ENCODE measurements at regions not wholly inside any gene's neighbourhood (a gene's known extent, or its start where the extent isn't known, plus 50 kb on each side); places are given as distances from the start of the nearest gene placed in this dataset.

DNA sequence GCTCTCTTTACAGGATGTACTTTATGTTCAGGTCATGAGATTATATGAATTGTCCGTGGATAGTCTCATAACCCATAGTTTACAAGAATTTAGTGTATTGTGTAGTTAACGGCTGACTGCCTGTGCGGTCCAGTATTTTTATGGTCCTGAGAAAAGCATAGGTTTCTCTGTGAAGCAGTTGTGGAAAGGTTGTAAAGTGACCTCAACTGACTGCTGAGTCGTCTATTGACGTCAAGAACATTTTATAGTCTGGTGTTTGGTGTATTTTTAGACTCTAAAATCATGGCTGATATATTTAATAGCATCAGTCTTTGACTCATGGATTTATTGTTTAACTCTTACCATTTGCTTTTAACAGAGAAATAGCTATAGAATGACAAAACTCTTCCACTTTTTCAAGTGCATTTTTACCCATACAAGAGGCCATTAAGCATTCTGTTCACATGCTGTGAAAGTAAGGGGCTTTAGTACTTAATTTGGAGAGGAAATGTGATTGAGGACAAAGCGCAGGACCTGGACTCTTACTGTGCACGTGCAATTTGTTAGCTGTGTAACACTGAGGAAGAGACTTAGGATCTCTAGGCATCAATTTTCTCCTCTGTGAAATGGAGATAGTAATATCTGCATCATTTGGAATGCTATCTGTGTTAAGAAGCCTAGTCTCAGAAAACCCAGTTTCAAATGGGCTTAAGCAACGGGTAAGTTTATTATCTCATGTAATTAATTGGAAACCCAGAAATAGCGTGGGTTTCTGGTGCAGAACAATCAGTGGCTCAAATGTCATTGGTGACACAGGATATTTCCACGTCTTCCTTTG is 240.8 kb downstream of the NFKBIZ start (continued):
- TF ChIP-seq, protein P1, sequence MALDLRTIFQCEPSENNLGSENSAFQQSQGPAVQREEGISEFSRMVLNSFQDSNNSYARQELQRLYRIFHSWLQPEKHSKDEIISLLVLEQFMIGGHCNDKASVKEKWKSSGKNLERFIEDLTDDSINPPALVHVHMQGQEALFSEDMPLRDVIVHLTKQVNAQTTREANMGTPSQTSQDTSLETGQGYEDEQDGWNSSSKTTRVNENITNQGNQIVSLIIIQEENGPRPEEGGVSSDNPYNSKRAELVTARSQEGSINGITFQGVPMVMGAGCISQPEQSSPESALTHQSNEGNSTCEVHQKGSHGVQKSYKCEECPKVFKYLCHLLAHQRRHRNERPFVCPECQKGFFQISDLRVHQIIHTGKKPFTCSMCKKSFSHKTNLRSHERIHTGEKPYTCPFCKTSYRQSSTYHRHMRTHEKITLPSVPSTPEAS (tag by site-specific recombination; IDR thresholded peaks at IDR 0.05) = peak; percentile 11; the same call in 1 of the 2 replicates
- TF ChIP-seq ZFP37 (tag by site-specific recombination; IDR thresholded peaks at IDR 0.05) (no peak), ZNF112 (tag by site-specific recombination; IDR thresholded peaks at IDR 0.05) (no peak), ZIC2 (tag by site-specific recombination; IDR thresholded peaks at IDR 0.05) (no peak), ZNF24 (tag by site-specific recombination; IDR thresholded peaks at IDR 0.05) (peak; percentile 72; the same call in 1 of the 2 replicates), ZNF621 (tag by site-specific recombination; IDR thresholded peaks at IDR 0.05) (no peak), ZBTB8A (tag by site-specific recombination; IDR thresholded peaks at IDR 0.05) (no peak; the same call in 1 of the 2 replicates), ZXDB (tag by site-specific recombination; IDR thresholded peaks at IDR 0.05) (peak; percentile 73), ZBTB1 (tag by site-specific recombination; IDR thresholded peaks at IDR 0.05) (no peak), ZBTB48 (tag by site-specific recombination; IDR thresholded peaks at IDR 0.05) (no peak), ZNF677 (tag by site-specific recombination; IDR thresholded peaks at IDR 0.05) (no peak), ZNF175 (tag by site-specific recombination; IDR thresholded peaks at IDR 0.05) (no peak), ZNF416 (tag by site-specific recombination; IDR thresholded peaks at IDR 0.05) (no peak), KLF7 (tag by site-specific recombination; IDR thresholded peaks at IDR 0.05; ENCODE audit: borderline replicate concordance) (no peak), ZNF792 (tag by site-specific recombination; IDR thresholded peaks at IDR 0.05) (no peak), SP3 (tag by site-specific recombination; IDR thresholded peaks at IDR 0.05) (0 out of 2 replicates have a peak, but pooled peaks have one; percentile 28), ZNF138 (tag by site-specific recombination; IDR thresholded peaks at IDR 0.05; ENCODE audit: borderline replicate concordance) (no peak), MYNN (tag by site-specific recombination; IDR thresholded peaks at IDR 0.05; ENCODE audit: borderline replicate concordance) (0 out of 2 replicates have a peak, but pooled peaks have one; percentile 38), ZNF701 (tag by site-specific recombination; IDR thresholded peaks at IDR 0.05) (no peak), GFI1B (tag by site-specific recombination; IDR thresholded peaks at IDR 0.05) (peak; percentile 81), ZNF239 (tag by site-specific recombination; IDR thresholded peaks at IDR 0.05) (no peak), ZNF350 (tag by site-specific recombination; IDR thresholded peaks at IDR 0.05) (no peak), ZNF221 (tag by site-specific recombination; IDR thresholded peaks at IDR 0.05; ENCODE audit: borderline replicate concordance) (no peak), ZNF623 (tag by site-specific recombination; IDR thresholded peaks at IDR 0.05) (no peak), ZNF670 (tag by site-specific recombination; IDR thresholded peaks at IDR 0.05; ENCODE audit: low read depth) (no peak), ZNF248 (tag by site-specific recombination; IDR thresholded peaks at IDR 0.05) (no peak), ZNF624 (tag by site-specific recombination; IDR thresholded peaks at IDR 0.05) (no peak), ZNF514 (tag by site-specific recombination; IDR thresholded peaks at IDR 0.05) (no peak), HOXD13 (CRISPR knock-in tag; IDR thresholded peaks at IDR 0.05; ENCODE audit: borderline replicate concordance) (peak; percentile 55; the same call in 1 of the 2 replicates), ZBTB20 (tag by site-specific recombination; IDR thresholded peaks at IDR 0.05) (no peak)
- TF ChIP-seq, protein P2, sequence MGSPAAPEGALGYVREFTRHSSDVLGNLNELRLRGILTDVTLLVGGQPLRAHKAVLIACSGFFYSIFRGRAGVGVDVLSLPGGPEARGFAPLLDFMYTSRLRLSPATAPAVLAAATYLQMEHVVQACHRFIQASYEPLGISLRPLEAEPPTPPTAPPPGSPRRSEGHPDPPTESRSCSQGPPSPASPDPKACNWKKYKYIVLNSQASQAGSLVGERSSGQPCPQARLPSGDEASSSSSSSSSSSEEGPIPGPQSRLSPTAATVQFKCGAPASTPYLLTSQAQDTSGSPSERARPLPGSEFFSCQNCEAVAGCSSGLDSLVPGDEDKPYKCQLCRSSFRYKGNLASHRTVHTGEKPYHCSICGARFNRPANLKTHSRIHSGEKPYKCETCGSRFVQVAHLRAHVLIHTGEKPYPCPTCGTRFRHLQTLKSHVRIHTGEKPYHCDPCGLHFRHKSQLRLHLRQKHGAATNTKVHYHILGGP (tag by site-specific recombination; IDR thresholded peaks at IDR 0.05) = no peak
- TF ChIP-seq, protein P3, sequence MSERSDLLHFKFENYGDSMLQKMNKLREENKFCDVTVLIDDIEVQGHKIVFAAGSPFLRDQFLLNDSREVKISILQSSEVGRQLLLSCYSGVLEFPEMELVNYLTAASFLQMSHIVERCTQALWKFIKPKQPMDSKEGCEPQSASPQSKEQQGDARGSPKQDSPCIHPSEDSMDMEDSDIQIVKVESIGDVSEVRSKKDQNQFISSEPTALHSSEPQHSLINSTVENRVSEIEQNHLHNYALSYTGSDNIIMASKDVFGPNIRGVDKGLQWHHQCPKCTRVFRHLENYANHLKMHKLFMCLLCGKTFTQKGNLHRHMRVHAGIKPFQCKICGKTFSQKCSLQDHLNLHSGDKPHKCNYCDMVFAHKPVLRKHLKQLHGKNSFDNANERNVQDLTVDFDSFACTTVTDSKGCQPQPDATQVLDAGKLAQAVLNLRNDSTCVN (tag by site-specific recombination; optimal IDR thresholded peaks at IDR 0.05) = peak; percentile 37
- TF ChIP-seq, protein P4, sequence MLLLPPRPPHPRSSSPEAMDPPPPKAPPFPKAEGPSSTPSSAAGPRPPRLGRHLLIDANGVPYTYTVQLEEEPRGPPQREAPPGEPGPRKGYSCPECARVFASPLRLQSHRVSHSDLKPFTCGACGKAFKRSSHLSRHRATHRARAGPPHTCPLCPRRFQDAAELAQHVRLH (tag by site-specific recombination; IDR thresholded peaks at IDR 0.05) = peak; percentile 55; the same call in 1 of the 2 replicates
- TF ChIP-seq, protein P5, sequence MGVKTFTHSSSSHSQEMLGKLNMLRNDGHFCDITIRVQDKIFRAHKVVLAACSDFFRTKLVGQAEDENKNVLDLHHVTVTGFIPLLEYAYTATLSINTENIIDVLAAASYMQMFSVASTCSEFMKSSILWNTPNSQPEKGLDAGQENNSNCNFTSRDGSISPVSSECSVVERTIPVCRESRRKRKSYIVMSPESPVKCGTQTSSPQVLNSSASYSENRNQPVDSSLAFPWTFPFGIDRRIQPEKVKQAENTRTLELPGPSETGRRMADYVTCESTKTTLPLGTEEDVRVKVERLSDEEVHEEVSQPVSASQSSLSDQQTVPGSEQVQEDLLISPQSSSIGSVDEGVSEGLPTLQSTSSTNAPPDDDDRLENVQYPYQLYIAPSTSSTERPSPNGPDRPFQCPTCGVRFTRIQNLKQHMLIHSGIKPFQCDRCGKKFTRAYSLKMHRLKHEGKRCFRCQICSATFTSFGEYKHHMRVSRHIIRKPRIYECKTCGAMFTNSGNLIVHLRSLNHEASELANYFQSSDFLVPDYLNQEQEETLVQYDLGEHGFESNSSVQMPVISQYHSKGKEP (tag by site-specific recombination; IDR thresholded peaks at IDR 0.05) = peak; percentile 56
- TF ChIP-seq, protein P6, sequence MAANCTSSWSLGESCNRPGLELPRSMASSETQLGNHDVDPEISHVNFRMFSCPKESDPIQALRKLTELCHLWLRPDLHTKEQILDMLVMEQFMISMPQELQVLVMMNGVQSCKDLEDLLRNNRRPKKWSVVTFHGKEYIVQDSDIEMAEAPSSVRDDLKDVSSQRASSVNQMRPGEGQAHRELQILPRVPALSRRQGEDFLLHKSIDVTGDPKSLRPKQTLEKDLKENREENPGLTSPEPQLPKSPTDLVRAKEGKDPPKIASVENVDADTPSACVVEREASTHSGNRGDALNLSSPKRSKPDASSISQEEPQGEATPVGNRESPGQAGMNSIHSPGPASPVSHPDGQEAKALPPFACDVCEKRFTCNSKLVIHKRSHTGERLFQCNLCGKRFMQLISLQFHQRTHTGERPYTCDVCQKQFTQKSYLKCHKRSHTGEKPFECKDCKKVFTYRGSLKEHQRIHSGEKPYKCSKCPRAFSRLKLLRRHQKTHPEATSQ (tag by site-specific recombination; IDR thresholded peaks at IDR 0.05) = no peak

Measured in HEK293 (cell line).